ENCODE measurements at regions not wholly inside any gene's neighbourhood (a gene's known extent, or its start where the extent isn't known, plus 50 kb on each side); places are given as distances from the start of the nearest gene placed in this dataset.

GRCh38 chr20:59473742-59474141 lies 130.6 kb upstream of the PHACTR3 start:
- Histone ChIP-seq H3K27me3 (ENCODE audit: control insufficient read depth, insufficient read depth, low read length) (no peaks in the 10 kb centered on the region), H2AFZ (ENCODE audit: low read length) (no peak overlapping the region), H3K4me1 (ENCODE audit: control insufficient read depth, extremely low read depth, insufficient read depth, low read length) (no peaks in the 10 kb centered on the region), H3K36me3 (ENCODE audit: control insufficient read depth, insufficient read depth, low read length) (no peaks in the 10 kb centered on the region), H3K4me3 (replicated peaks in 1 of 4; ENCODE audit: control extremely low read depth in 1 of 4, insufficient read depth in 1 of 4, low read depth in 3 of 4, low read length in 4 of 4) (no peak overlapping the region), H3K9me3 (ENCODE audit: control insufficient read depth, insufficient read depth, low read depth, low read length) (no peaks in the 10 kb centered on the region), H3K27ac (ENCODE audit: insufficient read depth, low read length) (no peak overlapping the region), H3K79me2 (ENCODE audit: control insufficient read depth, insufficient read depth, low read length) (no peaks in the 10 kb centered on the region), H3K9ac (ENCODE audit: insufficient read depth, low read length) (no peak overlapping the region), H3K4me2 (ENCODE audit: extremely low read depth, insufficient read depth, low read length) (no peak overlapping the region), H4K20me1 (ENCODE audit: control insufficient read depth, extremely low read depth, insufficient read depth, low read length) (no peaks in the 10 kb centered on the region)
- no peak for DNase-seq (ENCODE audit: low read depth in 2 of 2)
- TF ChIP-seq CTCF (conservative IDR thresholded peaks at IDR 0.05 in 1 of 2, IDR thresholded peaks at IDR 0.05 in 1 of 2; ENCODE audit: low read depth in 1 of 2, low read length in 2 of 2): no peak
- TF ChIP-seq EZH2 (IDR thresholded peaks at IDR 0.05; ENCODE audit: low read length, missing control alignments): no peak

GRCh38 chr20:59481067-59481466 lies 123.3 kb upstream of the PHACTR3 start:
- no peaks in the 10 kb centered on the region for H3K27me3 ChIP-seq (ENCODE audit: control insufficient read depth, insufficient read depth, low read length)
- H3K27ac ChIP-seq (ENCODE audit: insufficient read depth, low read length): no peak overlapping the region
- H3K9ac ChIP-seq (ENCODE audit: insufficient read depth, low read length): no peak overlapping the region
- H3K4me1 ChIP-seq (ENCODE audit: control insufficient read depth, extremely low read depth, insufficient read depth, low read length): no peaks in the 10 kb centered on the region
- no peaks in the 10 kb centered on the region for H3K79me2 ChIP-seq (ENCODE audit: control insufficient read depth, insufficient read depth, low read length)
- no peak for DNase-seq (ENCODE audit: low read depth in 2 of 2)
- no peak overlapping the region for H3K4me2 ChIP-seq (ENCODE audit: extremely low read depth, insufficient read depth, low read length)
- H3K9me3 ChIP-seq (ENCODE audit: control insufficient read depth, insufficient read depth, low read depth, low read length): no peaks in the 10 kb centered on the region
- no peak overlapping the region for H3K4me3 ChIP-seq (replicated peaks in 1 of 4; ENCODE audit: control extremely low read depth in 1 of 4, insufficient read depth in 1 of 4, low read depth in 3 of 4, low read length in 4 of 4)
- no peak overlapping the region for H2AFZ ChIP-seq (ENCODE audit: low read length)
- no peaks in the 10 kb centered on the region for H4K20me1 ChIP-seq (ENCODE audit: control insufficient read depth, extremely low read depth, insufficient read depth, low read length)
- TF ChIP-seq EZH2 (IDR thresholded peaks at IDR 0.05; ENCODE audit: low read length, missing control alignments): no peak
- no peak for TF ChIP-seq CTCF (conservative IDR thresholded peaks at IDR 0.05 in 1 of 2, IDR thresholded peaks at IDR 0.05 in 1 of 2; ENCODE audit: low read depth in 1 of 2, low read length in 2 of 2)
- no peaks in the 10 kb centered on the region for H3K36me3 ChIP-seq (ENCODE audit: control insufficient read depth, insufficient read depth, low read length)

- TF ChIP-seq EZH2 (IDR thresholded peaks at IDR 0.05; ENCODE audit: low read length, missing control alignments): no peak
- no peak for TF ChIP-seq CTCF (conservative IDR thresholded peaks at IDR 0.05 in 1 of 2, IDR thresholded peaks at IDR 0.05 in 1 of 2; ENCODE audit: low read depth in 1 of 2, low read length in 2 of 2)
- no peak overlapping the region for H3K4me3 ChIP-seq (replicated peaks in 1 of 4; ENCODE audit: control extremely low read depth in 1 of 4, insufficient read depth in 1 of 4, low read depth in 3 of 4, low read length in 4 of 4)
- no peak overlapping the region for H3K4me2 ChIP-seq (ENCODE audit: extremely low read depth, insufficient read depth, low read length)
These were observed 122.8 kb upstream of the PHACTR3 start for GRCh38 chr20:59481477-59482018.

More at GRCh38 chr20:59481477-59482018, 122.8 kb upstream of the PHACTR3 start:
- Histone ChIP-seq H3K27ac (ENCODE audit: insufficient read depth, low read length) (no peak overlapping the region), H3K9me3 (ENCODE audit: control insufficient read depth, insufficient read depth, low read depth, low read length) (no peaks in the 10 kb centered on the region), H4K20me1 (ENCODE audit: control insufficient read depth, extremely low read depth, insufficient read depth, low read length) (no peaks in the 10 kb centered on the region), H3K9ac (ENCODE audit: insufficient read depth, low read length) (no peak overlapping the region), H2AFZ (ENCODE audit: low read length) (no peak overlapping the region), H3K27me3 (ENCODE audit: control insufficient read depth, insufficient read depth, low read length) (no peaks in the 10 kb centered on the region), H3K4me1 (ENCODE audit: control insufficient read depth, extremely low read depth, insufficient read depth, low read length) (no peaks in the 10 kb centered on the region), H3K36me3 (ENCODE audit: control insufficient read depth, insufficient read depth, low read length) (no peaks in the 10 kb centered on the region), H3K79me2 (ENCODE audit: control insufficient read depth, insufficient read depth, low read length) (no peaks in the 10 kb centered on the region)
- no peak for DNase-seq (ENCODE audit: low read depth in 2 of 2)

Data from fibroblast of lung (primary cell).